H9 (cell line): ENCODE measurements at regions not wholly inside any gene's neighbourhood (a gene's known extent, or its start where the extent isn't known, plus 50 kb on each side); places are given as distances from the start of the nearest gene placed in this dataset.

Experiments
- DNase-seq: peaks from one replicate; pipeline ENCODE4 v3.0.0-alpha.2; 2017
- H2AFZ ChIP-seq: one replicate; pipeline ENCODE4 v1.6.1; 2013; ENCODE audit warnings: mild to moderate bottlenecking, low read length, control low read depth, moderate library complexity
- H2AK5ac ChIP-seq: 2 replicates; pipeline ENCODE4 v1.6.1; 2013; ENCODE audit warnings: low read length, control low read depth, mixed read lengths; ENCODE audit not compliant: insufficient read length
- H2BK120ac ChIP-seq: one replicate; pipeline ENCODE4 v1.6.1; 2013; ENCODE audit warnings: low read depth, mild to moderate bottlenecking, low read length, control low read depth, inconsistent platforms; ENCODE audit not compliant: poor library complexity, severe bottlenecking
- H2BK12ac ChIP-seq: 2 replicates; pipeline ENCODE4 v1.6.1; 2013; ENCODE audit warnings: low read length, control low read depth, mixed read lengths, low read depth; ENCODE audit not compliant: insufficient read length
- H2BK15ac ChIP-seq: 2 replicates; pipeline ENCODE4 v1.6.1; 2013; ENCODE audit warnings: low read depth, low read length, control low read depth
- H2BK20ac ChIP-seq: one replicate; pipeline ENCODE4 v1.6.1; 2013; ENCODE audit warnings: low read depth, mild to moderate bottlenecking, low read length, control low read depth, inconsistent platforms; ENCODE audit not compliant: poor library complexity, severe bottlenecking
- H2BK5ac ChIP-seq: 2 replicates; pipeline ENCODE4 v1.6.1; 2013; ENCODE audit warnings: low read length, control low read depth, mixed read lengths; ENCODE audit not compliant: insufficient read length
- H3K14ac ChIP-seq: 2 replicates; pipeline ENCODE4 v1.6.1; 2013; ENCODE audit warnings: low read length, control low read depth; ENCODE audit not compliant: insufficient read depth
- H3K18ac ChIP-seq: 2 replicates; pipeline ENCODE4 v1.6.1; 2013; ENCODE audit warnings: low read depth, mild to moderate bottlenecking, mixed read lengths, low read length, control low read depth; ENCODE audit not compliant: insufficient read length
- H3K23ac ChIP-seq: 2 replicates; pipeline ENCODE4 v1.6.1; 2013; ENCODE audit warnings: low read length, control low read depth, mixed read lengths, low read depth; ENCODE audit not compliant: insufficient read length
- H3K23me2 ChIP-seq: 2 replicates; pipeline ENCODE4 v1.6.1; 2013; ENCODE audit warnings: low read depth, mild to moderate bottlenecking, mixed read lengths, low read length, control low read depth; ENCODE audit not compliant: insufficient read length, poor library complexity, severe bottlenecking
- H3K27ac ChIP-seq: 2 replicates; pipeline ENCODE4 v1.5.1; 2013; ENCODE audit warnings: low read length, control low read depth, mixed read lengths, low read depth; ENCODE audit not compliant: insufficient read length
- H3K27me3 ChIP-seq: 2 replicates; pipeline ENCODE4 v1.6.1; 2013; ENCODE audit warnings: low read length, control low read depth, inconsistent platforms; ENCODE audit not compliant: insufficient read depth
- H3K4ac ChIP-seq: 2 replicates; pipeline ENCODE4 v1.6.1; 2013; ENCODE audit warnings: low read depth, mild to moderate bottlenecking, control low read depth, inconsistent platforms, low read length, moderate library complexity
- H3K4me1 ChIP-seq: 2 replicates; pipeline ENCODE4 v1.6.1; 2013; ENCODE audit warnings: low read length, control low read depth, inconsistent platforms; ENCODE audit not compliant: insufficient read depth
- H3K4me2 ChIP-seq: 2 replicates; pipeline ENCODE4 v1.6.1; 2013; ENCODE audit warnings: low read length, control low read depth, mixed read lengths; ENCODE audit not compliant: insufficient read length, insufficient read depth
- H3K56ac ChIP-seq: 2 replicates; pipeline ENCODE4 v1.6.1; 2013; ENCODE audit warnings: low read depth, mild to moderate bottlenecking, mixed read lengths, low read length, control low read depth; ENCODE audit not compliant: insufficient read length
- H3K79me1 ChIP-seq: 2 replicates; pipeline ENCODE4 v1.6.1; 2013; ENCODE audit warnings: low read depth, mild to moderate bottlenecking, moderate library complexity, low read length, control low read depth, inconsistent platforms; ENCODE audit not compliant: insufficient read depth, poor library complexity, severe bottlenecking
- H3K79me2 ChIP-seq: 2 replicates; pipeline ENCODE4 v1.6.1; 2013; ENCODE audit warnings: low read length, control low read depth, inconsistent platforms; ENCODE audit not compliant: insufficient read depth
- H3K9ac ChIP-seq: 2 replicates; pipeline ENCODE4 v1.6.1; 2013; ENCODE audit warnings: low read length, control low read depth, mixed read lengths; ENCODE audit not compliant: insufficient read length; ENCODE audit errors: extremely low read depth
- H3K9me3 ChIP-seq: one replicate; pipeline ENCODE4 v1.6.1; 2013; ENCODE audit warnings: low read depth, low read length, inconsistent platforms; ENCODE audit not compliant: control insufficient read depth
- H3T11ph ChIP-seq: one replicate; pipeline ENCODE4 v1.6.1; 2013; ENCODE audit warnings: mild to moderate bottlenecking, low read length, control low read depth, inconsistent platforms
- H4K20me1 ChIP-seq: one replicate; pipeline ENCODE4 v1.6.1; 2013; ENCODE audit not compliant: control insufficient read depth, insufficient read length, insufficient read depth
- H4K5ac ChIP-seq: 2 replicates; pipeline ENCODE4 v1.6.1; 2013; ENCODE audit warnings: low read depth, mild to moderate bottlenecking, mixed read lengths, low read length, control low read depth; ENCODE audit not compliant: insufficient read length
- H4K8ac ChIP-seq: replicated peaks from 2 replicates; pipeline ENCODE4 v1.6.1; 2013; ENCODE audit warnings: low read length, control low read depth, mixed read lengths, low read depth; ENCODE audit not compliant: insufficient read length
- H4K91ac ChIP-seq: 2 replicates; pipeline ENCODE4 v1.6.1; 2013; ENCODE audit warnings: low read depth, mild to moderate bottlenecking, moderate library complexity, mixed read lengths, low read length, control low read depth; ENCODE audit not compliant: insufficient read length
- H3K27ac Mint-ChIP-seq, 3 experiments: 2 replicates in 2 of 3; 3 replicates in 1 of 3; pipeline ENCODE4 v1.8.0; 2020 to 2021; ENCODE audit warnings: mixed read lengths in 3 of 3, mild to moderate bottlenecking in 1 of 3, moderate library complexity in 1 of 3
- H3K27me3 Mint-ChIP-seq: 2 replicates; pipeline ENCODE4 v1.8.0; 2021; ENCODE audit warnings: low read depth, mild to moderate bottlenecking, moderate library complexity, mixed read lengths
- H3K36me3 Mint-ChIP-seq, 3 experiments: 2 replicates in 2 of 3; 3 replicates in 1 of 3; pipeline ENCODE4 v1.8.0; 2020 to 2021; ENCODE audit warnings: low read depth in 3 of 3, mixed read lengths in 3 of 3; ENCODE audit not compliant: insufficient read depth in 1 of 3
- H3K4me1 Mint-ChIP-seq, 2 experiments: 2 replicates each; pipeline ENCODE4 v1.8.0; 2020; ENCODE audit warnings: mixed read lengths in 2 of 2
- H3K4me3 Mint-ChIP-seq, 2 experiments: 2 replicates in 1 of 2; 3 replicates in 1 of 2; pipeline ENCODE4 v1.8.0; 2020 to 2021; ENCODE audit warnings: mild to moderate bottlenecking in 2 of 2, mixed read lengths in 2 of 2, moderate library complexity in 1 of 2
- H3K9me3 Mint-ChIP-seq, 2 experiments: 2 replicates in 1 of 2; 3 replicates in 1 of 2; pipeline ENCODE4 v1.8.0; 2020; ENCODE audit warnings: mild to moderate bottlenecking in 2 of 2, mixed read lengths in 2 of 2, moderate library complexity in 1 of 2
- CTCF ChIP-seq: fragments of 200-600 bp; sonication (generic); conservative IDR thresholded peaks from 3 replicates; pipeline ENCODE4 v1.8.0; 2021; ENCODE audit warnings: antibody characterized with exemption, mild to moderate bottlenecking
- WGBS: extraction: QIAGEN DNeasy Blood & Tissue Kit; methylation state at CpG from one replicate; pipeline ENCODE4 v1.1.7; 2013; ENCODE audit warnings: missing lambda C conversion rate, low lambda C conversion rate, mixed read lengths; ENCODE audit not compliant: insufficient read length; ENCODE audit errors: extremely low coverage; 5-methylcytosine and 5-hydroxymethylcytosine counted together

DNA sequence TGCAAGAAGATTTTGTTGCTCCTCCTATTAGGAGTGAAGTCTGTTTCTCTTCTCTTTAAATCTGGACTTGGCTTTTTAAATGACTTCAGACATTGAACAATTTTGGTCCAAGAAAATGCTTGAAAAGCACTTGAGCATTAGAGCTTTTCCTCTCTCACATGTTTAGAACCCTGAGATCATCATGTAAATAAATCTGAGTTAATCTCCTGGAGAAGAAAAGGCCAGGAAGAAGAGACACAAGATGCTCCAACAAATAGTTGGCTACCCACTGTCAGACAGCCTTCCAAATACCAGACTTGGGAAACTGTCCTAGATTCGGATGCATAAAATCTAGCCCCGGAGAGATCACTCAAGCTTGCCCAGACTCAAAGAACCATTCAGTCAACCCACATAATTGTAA is 1353.1 kb upstream of the ADGRL4 start:
- Histone ChIP-seq H3K4ac (no peak overlapping the region), H3T11ph (no peak overlapping the region), H3K4me2 (no peak overlapping the region), H4K91ac (no peak overlapping the region), H3K79me2 (no peaks in the 10 kb centered on the region), H3K23me2 (no peaks in the 10 kb centered on the region), H3K18ac (no peak overlapping the region), H3K9ac (no peak overlapping the region), H4K5ac (no peak overlapping the region), H3K27ac (no peak overlapping the region), H3K79me1 (no peaks in the 10 kb centered on the region), H2BK120ac (no peak overlapping the region), H3K23ac (no peak overlapping the region), H2BK5ac (no peak overlapping the region), H2BK20ac (no peak overlapping the region), H4K20me1 (no peaks in the 10 kb centered on the region), H3K14ac (no peak overlapping the region), H3K56ac (no peak overlapping the region), H3K4me1 (no peaks in the 10 kb centered on the region), H2AK5ac (no peak overlapping the region), H4K8ac (no peak overlapping the region), H3K9me3 (no peaks in the 10 kb centered on the region), H2AFZ (no peak overlapping the region), H3K27me3 (no peaks in the 10 kb centered on the region), H2BK15ac (no peak overlapping the region), H2BK12ac (no peak overlapping the region)
- Mint-ChIP-seq H3K9me3 (no peaks in the 10 kb centered on the region), H3K4me1 (no peaks in the 10 kb centered on the region), H3K4me3 (no peak overlapping the region), H3K27me3 (no peaks in the 10 kb centered on the region), H3K36me3 (no peaks in the 10 kb centered on the region), H3K27ac (no peak overlapping the region)
- no CpG with 5 or more reads among the region's 2 CpGs for WGBS
- DNase-seq: no peak
- TF ChIP-seq CTCF: no peak
